ENCODE measurements at regions not wholly inside any gene's neighbourhood (a gene's known extent, or its start where the extent isn't known, plus 50 kb on each side); places are given as distances from the start of the nearest gene placed in this dataset.

- WGBS (ENCODE audit: insufficient coverage) = 80% methylated on average over 1 of the region's 2 CpGs
- Histone ChIP-seq H3K27ac (ENCODE audit: low read depth in 1 of 2, low read length in 2 of 2) (no peak overlapping the region), H3K4me1 (ENCODE audit: control insufficient read depth in 1 of 2, insufficient read depth in 2 of 2, low read length in 2 of 2) (no peaks in the 10 kb centered on the region), H2AFZ (ENCODE audit: insufficient read depth, low read depth, low read length, poor library complexity, severe bottlenecking) (no peak overlapping the region), H3K9ac (ENCODE audit: insufficient read depth, low read length, poor library complexity, severe bottlenecking) (no peak overlapping the region), H3K4me3 (replicated peaks in 1 of 3; ENCODE audit: low read depth in 2 of 3, low read length in 3 of 3) (no peak overlapping the region), H3K27me3 (ENCODE audit: control insufficient read depth in 2 of 2, insufficient read depth in 2 of 2, low read length in 2 of 2) (no peaks in the 10 kb centered on the region), H3K9me3 (replicated peaks in 1 of 2; ENCODE audit: control insufficient read depth in 1 of 2, insufficient read depth in 1 of 2, low read length in 2 of 2) (no peaks in the 10 kb centered on the region), H3K36me3 (replicated peaks in 1 of 2; ENCODE audit: control insufficient read depth in 1 of 2, insufficient read depth in 2 of 2, low read length in 2 of 2) (no peaks in the 10 kb centered on the region), H4K20me1 (ENCODE audit: insufficient read depth, low read length) (no peaks in the 10 kb centered on the region), H3K4me2 (replicated peaks; ENCODE audit: extremely low read depth, low read length, poor library complexity, severe bottlenecking) (no peak overlapping the region), H3K79me2 (ENCODE audit: insufficient read depth, low read length) (no peaks in the 10 kb centered on the region)
- no peak for DNase-seq
- Mint-ChIP-seq H3K27me3 (ENCODE audit: low read depth in 3 of 3) (no peaks in the 10 kb centered on the region), H3K27ac (no peak overlapping the region), H3K36me3 (no peaks in the 10 kb centered on the region), H3K4me1 (no peaks in the 10 kb centered on the region), H3K9me3 (peaks cover 0 to 3% (median 2%) of the 10 kb centered on the region in 7 donors), H3K4me3 (no peak overlapping the region)
- TF ChIP-seq, protein P1, sequence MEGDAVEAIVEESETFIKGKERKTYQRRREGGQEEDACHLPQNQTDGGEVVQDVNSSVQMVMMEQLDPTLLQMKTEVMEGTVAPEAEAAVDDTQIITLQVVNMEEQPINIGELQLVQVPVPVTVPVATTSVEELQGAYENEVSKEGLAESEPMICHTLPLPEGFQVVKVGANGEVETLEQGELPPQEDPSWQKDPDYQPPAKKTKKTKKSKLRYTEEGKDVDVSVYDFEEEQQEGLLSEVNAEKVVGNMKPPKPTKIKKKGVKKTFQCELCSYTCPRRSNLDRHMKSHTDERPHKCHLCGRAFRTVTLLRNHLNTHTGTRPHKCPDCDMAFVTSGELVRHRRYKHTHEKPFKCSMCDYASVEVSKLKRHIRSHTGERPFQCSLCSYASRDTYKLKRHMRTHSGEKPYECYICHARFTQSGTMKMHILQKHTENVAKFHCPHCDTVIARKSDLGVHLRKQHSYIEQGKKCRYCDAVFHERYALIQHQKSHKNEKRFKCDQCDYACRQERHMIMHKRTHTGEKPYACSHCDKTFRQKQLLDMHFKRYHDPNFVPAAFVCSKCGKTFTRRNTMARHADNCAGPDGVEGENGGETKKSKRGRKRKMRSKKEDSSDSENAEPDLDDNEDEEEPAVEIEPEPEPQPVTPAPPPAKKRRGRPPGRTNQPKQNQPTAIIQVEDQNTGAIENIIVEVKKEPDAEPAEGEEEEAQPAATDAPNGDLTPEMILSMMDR (IDR thresholded peaks at IDR 0.05) = no peak
- intact Hi-C loops (cut with micrococcal nuclease) = no loop called here
Observed at GRCh38 chr2:209102319-209102718, 321.5 kb upstream of the MAP2 start.

DNA sequence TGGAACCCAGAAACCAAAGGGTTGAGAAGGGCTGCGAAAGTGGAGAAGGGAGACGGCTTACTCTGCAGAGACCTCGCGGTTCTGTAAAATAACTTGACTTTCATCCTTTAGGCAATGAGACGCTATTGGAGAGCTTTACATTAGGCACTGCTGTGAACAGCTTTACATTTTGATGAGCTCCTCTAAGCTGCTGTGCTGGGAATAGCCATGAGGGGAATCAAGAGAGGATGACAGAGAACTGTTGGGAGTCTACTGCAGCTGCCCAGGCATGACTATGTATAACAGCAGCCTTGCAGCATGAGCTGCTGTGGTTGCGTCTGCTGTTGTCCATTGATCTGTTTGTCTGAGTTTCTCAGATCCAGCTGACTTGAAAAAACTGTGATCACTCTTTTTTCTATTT, 310.8 kb upstream of the MAP2 start:
- Histone ChIP-seq H3K27me3 (ENCODE audit: control insufficient read depth in 2 of 2, insufficient read depth in 2 of 2, low read length in 2 of 2) (no peaks in the 10 kb centered on the region), H2AFZ (ENCODE audit: insufficient read depth, low read depth, low read length, poor library complexity, severe bottlenecking) (no peak overlapping the region), H3K4me1 (ENCODE audit: control insufficient read depth in 1 of 2, insufficient read depth in 2 of 2, low read length in 2 of 2) (no peaks in the 10 kb centered on the region), H3K9me3 (replicated peaks in 1 of 2; ENCODE audit: control insufficient read depth in 1 of 2, insufficient read depth in 1 of 2, low read length in 2 of 2) (no peaks in the 10 kb centered on the region), H3K4me3 (replicated peaks in 1 of 3; ENCODE audit: low read depth in 2 of 3, low read length in 3 of 3) (no peak overlapping the region), H3K79me2 (ENCODE audit: insufficient read depth, low read length) (no peaks in the 10 kb centered on the region), H3K36me3 (replicated peaks in 1 of 2; ENCODE audit: control insufficient read depth in 1 of 2, insufficient read depth in 2 of 2, low read length in 2 of 2) (no peaks in the 10 kb centered on the region), H3K27ac (ENCODE audit: low read depth in 1 of 2, low read length in 2 of 2) (no peak overlapping the region), H3K4me2 (replicated peaks; ENCODE audit: extremely low read depth, low read length, poor library complexity, severe bottlenecking) (no peak overlapping the region), H4K20me1 (ENCODE audit: insufficient read depth, low read length) (no peaks in the 10 kb centered on the region), H3K9ac (ENCODE audit: insufficient read depth, low read length, poor library complexity, severe bottlenecking) (no peak overlapping the region)
- Mint-ChIP-seq H3K4me1 (peaks cover 3% of the 10 kb centered on the region), H3K27ac (no peak overlapping the region), H3K9me3 (peaks cover 0 to under 1% (median 0%) of the 10 kb centered on the region in 7 donors), H3K36me3 (no peaks in the 10 kb centered on the region), H3K27me3 (ENCODE audit: low read depth in 3 of 3) (peaks cover 0 to 3% (median 2%) of the 10 kb centered on the region in 3 donors), H3K4me3 (no peak overlapping the region)
- intact Hi-C loops (cut with micrococcal nuclease) = no loop called here
- DNase-seq = no peak
- TF ChIP-seq, protein P1 (IDR thresholded peaks at IDR 0.05) = no peak
- WGBS (ENCODE audit: insufficient coverage) = 98% methylated on average over 5 of the region's 6 CpGs
